ENCODE measurements at regions not wholly inside any gene's neighbourhood (a gene's known extent, or its start where the extent isn't known, plus 50 kb on each side); places are given as distances from the start of the nearest gene placed in this dataset.

DNA sequence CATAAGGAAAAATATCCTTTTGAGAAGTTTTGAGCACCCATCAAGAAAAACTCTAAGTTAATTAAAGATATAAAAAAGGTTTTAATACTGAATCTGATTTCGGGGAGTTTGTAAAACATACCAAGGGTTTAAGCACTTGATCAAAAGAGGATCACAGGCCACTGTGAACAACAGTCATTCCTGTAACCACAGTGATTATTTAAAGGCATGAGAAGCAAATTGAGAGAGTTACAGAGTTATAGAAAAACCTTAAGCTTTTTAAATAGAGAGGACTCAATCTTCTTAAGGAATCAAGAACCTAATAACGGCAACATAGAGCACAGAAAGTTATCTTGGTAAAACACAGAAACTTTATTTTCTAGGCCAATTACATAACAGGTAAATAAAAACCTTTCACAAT is 831.6 kb downstream of the C6orf118 start:
- DNase-seq (ENCODE audit: low read depth in 2 of 2) = no peak

DNA sequence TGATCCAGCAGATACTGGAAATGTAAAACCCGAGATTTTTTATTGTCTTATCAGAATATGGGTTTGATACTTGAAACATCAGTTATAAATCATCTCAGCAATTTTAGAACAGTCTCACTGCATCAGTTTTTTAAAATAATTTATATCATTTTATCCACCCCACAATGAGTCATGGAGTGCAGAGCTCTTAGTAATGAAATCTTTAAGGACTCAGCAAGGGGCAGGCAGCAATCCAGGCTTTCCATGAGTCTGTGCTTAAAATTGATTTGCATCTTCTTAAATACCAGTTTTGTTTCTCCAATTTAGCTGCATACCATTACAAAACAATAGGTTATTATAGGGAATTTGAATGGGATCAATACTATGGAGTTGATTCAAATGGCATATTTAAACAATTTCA is 832.3 kb downstream of the C6orf118 start:
- peak; percentile 25 to 29 for DNase-seq (ENCODE audit: low read depth in 2 of 2)

DNA sequence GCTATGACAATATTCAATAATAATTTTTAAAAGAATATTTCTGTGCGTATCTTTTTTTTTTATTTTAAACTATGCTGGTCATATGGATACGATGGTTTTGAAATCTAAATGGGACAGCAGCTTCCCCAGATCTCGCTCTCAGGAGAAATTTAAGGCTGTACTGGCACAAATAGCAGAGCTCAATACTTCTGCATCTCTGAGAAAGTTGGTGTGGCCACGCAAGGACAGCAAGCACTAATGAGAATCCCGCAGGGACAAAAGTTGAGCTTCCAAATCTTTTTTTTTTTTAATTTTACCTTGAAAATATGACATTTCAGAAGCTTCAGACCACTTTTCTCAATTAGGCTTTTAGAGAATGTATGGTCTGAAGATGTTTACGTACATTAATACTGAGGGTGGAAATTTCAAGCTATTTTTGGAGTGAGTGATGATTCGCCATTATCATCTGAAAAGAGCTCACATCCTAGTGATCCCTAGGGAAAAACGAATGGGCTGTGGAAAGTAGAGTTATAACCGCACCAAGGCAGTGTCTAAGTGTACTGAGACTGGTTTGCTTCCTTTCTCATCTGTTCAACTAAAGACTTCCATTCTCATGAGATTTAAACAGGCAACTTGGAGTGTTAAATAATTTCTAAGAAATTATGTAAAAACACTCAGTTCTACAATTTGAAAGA is 840.0 kb downstream of the C6orf118 start:
- no peak for DNase-seq (ENCODE audit: low read depth in 2 of 2)

DNA sequence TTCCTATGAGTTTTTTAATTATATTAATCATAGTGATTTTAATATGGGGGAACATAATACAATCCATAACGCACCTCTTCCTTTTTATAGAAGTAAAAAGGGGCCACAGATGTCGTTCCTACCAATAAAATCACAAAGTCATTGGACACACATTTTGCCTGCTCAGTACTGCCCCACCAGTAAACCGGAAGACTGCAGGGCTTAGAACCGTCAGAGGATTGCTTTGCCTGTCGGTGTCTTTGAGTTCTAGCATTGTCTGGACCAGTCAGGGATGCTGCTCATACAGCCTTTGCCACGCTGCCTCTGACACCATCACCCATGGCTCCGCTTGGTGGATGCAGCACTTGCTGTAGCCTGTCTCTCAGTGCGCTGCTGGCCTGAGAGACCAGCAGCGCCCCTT is 853.6 kb downstream of the C6orf118 start:
- no peak for DNase-seq (ENCODE audit: low read depth in 2 of 2)

DNA sequence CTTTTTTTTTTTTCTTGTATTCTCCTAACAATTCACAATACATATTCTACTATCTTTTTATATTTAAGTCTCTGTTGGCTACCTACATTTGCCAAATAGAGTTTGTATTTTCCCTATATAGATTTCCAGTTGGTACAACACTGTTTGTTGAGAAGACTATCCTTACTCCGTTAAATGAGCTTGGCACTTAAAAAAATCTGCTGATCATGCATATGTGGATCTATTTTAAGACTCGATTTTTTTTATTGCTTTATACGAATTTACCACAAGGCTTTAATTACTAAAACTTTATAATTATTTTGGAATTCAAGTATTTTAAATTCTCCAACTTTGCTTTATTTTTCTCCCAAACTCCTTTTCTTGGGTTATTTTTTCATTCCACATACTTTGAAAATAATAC is 855.6 kb downstream of the C6orf118 start:
- no peak for DNase-seq (ENCODE audit: low read depth in 2 of 2)

DNA sequence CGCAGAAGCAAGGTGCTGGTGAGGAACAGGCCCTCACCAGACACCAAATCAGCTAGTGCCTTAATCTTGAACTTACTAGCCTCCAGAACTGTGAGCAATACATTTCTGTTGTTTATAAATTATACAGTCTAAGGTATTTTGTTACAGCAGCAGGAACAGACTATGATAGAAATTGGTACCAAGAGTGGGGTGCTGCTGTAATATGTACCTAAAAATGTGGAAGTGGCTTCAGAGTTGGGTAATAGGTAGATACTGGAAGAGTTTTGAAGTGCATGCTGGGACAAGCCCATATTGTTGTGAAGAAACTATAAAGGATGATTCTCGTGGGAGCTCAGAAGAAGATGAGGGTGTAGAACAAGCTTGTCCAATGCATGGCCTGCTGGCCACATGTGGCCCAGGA is 866.8 kb downstream of the C6orf118 start:
- DNase-seq (ENCODE audit: low read depth in 2 of 2) = no peak

DNA sequence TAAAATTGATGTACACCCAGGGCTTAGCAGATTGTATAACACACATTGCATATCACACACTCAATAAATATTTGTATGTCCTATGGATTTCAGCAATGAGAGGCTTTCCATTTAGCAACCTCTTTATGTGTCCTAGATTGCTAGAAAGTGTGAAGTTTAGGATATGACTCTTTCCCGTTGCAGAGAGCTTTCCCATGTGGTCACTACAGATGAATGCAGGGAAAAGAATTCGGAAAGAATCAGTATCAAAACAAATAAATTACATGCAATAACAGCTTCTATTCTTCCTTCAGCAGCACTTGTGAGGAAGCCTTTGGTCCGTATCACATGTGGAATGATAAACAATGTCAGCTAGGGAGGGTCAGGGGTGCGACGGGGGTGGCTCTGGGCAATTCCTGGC is 870.1 kb downstream of the C6orf118 start:
- DNase-seq (ENCODE audit: low read depth in 2 of 2) = no peak

DNA sequence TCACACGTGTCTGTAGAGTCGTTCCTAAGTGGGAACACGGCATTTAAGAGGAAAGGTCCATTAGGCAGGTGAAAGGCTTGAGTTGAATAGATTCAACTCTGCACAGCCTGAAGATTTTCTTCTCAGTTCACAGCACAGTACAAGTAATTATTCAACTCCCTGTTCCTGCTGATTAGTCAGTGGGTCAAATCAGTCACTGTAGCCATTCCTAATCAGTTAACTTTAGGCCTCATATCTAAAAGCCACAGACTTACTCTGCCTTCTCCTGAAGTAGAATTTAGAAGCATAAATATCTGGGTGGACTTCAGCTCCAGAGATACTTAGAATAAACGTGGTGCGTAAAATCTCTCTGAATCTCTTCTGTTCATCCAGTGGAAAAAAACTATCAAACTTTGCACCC is 872.4 kb downstream of the C6orf118 start:
- no peak for DNase-seq (ENCODE audit: low read depth in 2 of 2)

DNA sequence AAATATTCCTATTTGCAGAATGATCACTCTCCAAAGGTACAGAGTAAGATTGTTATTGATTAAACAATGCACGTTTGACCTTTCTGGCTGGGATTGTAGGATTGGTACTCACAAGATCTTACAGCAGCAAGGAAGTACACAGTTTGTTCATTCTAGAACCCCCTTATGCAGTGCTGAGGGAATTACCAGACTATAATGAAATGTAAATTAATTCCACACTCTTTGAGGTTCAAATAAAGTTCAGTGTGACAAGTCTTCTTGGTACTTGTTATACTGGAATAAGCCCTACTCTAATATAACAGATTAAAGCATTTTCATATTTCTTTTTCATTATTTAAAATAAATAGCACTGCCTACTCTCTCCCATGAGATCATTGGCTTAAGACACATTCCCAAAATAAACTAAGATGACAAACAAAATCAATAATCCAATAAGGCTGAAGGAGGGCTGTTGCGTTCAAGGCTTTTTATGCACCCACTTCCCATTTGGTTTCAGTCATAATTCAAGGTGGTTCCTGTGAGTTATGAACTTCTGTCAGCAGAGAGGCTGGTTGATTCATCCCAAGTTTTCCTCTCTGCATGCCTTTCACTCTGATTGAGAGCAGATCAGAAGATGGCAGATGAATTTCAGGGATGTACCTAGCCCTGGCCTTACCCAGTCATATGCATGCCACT is 881.5 kb downstream of the C6orf118 start:
- no peak for DNase-seq (ENCODE audit: low read depth in 2 of 2)

DNA sequence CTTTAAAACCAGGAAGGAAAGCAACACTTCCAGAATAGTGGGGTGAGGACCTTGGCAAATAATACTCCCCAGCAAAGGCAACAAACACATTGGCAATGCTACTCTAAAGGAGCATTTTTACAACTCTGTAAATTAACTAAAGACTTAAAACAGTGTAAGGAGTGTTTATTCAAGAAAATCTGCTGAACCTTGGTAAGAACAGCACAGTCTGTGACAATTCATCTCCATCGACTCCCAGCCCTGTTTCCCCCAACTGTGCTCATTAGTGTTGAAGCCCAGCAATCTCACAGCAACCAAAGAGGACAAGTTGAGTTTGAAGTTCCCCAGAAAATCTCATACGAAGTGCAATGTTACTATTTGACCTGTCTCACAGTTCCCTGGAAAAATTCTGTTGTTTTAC is 884.9 kb downstream of the C6orf118 start:
- DNase-seq (ENCODE audit: low read depth in 2 of 2) = no peak

DNA sequence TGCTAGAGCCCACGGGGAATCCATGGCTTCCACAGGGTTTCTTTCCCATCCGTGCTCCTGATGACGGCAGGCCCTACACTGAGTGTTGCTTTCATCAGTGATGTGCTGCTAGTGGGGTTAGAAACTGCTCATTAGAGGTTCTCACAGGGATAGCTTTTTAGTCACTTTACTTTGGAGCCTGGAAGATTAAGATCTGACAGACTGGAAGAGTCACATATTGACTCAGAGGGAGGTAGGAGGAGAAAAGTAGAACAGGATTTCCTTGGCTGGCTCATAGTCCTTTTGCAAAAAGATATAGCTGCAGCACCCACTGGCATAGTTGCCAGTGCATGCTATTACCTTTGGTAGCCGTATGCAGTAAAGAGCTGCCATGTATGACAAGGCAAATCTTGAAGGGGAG is 890.3 kb downstream of the C6orf118 start:
- DNase-seq (ENCODE audit: low read depth in 2 of 2) = no peak

DNA sequence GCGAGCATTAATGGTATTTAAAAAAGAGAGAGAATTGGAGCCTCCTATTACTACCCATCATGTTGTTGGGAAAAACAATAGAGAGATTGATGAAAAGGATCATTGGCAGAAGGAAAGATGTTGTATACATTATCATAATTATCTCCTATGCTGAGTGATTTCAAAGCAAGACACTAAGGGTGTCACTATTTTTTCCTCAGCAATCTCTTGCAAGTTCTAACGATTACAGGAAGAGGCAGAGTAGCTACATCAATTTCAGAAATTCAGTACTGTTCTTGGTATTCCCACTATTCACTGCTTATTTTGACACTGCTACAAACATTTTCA is 891.2 kb downstream of the C6orf118 start:
- no peak for DNase-seq (ENCODE audit: low read depth in 2 of 2)

DNA sequence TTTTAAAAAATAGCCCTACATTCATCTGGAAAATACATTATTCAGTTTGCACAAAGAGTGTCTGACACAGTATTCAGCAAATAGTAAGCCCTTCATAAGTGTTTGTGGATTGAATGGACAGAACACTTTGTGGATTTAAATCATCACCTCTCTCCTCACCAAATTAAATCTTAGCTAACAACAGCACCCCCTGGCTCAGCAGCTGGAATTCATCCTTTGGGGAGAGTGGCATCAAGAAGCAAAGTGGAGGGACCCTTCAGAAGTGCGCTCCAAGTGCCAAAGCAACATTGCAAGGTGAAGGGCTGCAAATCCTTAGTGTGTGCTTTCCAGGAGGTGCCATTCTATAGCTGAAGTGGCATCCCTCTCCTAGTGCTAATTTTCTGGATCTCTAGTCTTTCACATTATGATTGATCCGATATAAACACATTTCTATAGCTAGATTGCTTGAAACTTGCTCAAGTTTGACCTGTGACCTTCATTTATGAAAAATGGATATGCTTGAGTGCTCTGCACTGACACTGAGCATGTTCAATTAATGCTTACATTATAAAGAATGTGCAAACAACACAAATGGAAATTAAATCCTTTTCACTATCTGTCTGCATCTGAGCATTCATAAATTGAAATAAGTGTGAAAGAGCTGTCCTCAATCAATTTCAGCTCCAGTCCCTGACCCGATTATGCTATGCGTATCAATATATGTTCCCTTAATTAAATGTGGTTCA is 891.7 kb downstream of the C6orf118 start:
- DNase-seq (ENCODE audit: low read depth in 2 of 2) = no peak

DNA sequence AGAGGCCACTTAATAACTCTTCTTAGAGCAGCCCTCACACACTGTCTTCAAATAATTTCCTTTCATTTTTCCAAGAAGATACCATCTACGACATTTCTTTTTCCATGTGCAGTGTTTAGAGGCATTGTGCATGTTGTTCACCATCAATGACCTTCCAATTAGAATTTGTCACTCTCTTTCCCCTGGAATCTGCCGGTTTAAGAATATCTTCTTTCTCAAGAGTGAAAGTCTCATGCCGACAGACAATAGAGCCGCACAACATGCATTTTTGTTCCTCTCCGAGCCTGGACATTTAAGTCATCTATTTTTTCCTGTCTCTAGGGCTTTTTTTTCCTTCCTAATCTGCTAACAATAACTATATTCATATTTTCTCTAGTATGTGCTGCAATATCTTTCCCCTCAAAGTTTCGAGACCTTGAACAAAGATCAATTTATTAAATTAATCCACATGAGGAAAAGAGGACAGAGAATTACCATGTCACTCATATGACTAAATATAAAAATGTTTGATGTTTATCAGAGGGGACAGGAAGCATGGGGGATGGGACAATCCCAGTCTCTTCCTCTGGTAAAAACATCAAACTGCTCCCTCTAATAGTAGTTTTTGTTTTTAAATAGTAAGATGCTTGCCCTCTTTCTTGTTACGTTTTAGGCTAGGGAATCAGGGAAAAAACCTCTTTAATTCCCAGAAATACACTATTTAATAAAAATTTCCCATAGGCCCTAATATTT is 893.4 kb downstream of the C6orf118 start:
- no peak for DNase-seq (ENCODE audit: low read depth in 2 of 2)

DNA sequence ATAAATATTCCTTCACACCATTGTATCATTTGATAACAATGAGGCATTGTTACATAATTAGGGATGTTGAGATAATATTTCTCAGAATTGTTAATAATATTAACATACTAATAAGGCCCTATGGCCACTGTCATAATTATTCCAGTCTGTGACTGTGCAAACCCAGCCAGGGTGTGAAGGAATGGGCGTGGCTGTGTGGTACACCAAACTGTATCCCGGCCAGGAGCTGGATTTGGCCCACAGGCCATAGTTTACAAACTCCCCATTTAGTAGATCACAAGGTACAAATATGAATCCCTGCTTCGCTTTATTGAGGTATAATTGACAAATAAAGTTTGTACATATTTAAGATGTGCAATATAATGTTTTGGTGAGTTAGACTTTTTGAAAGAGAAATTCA is 894.7 kb downstream of the C6orf118 start:
- DNase-seq (ENCODE audit: low read depth in 2 of 2) = no peak

DNA sequence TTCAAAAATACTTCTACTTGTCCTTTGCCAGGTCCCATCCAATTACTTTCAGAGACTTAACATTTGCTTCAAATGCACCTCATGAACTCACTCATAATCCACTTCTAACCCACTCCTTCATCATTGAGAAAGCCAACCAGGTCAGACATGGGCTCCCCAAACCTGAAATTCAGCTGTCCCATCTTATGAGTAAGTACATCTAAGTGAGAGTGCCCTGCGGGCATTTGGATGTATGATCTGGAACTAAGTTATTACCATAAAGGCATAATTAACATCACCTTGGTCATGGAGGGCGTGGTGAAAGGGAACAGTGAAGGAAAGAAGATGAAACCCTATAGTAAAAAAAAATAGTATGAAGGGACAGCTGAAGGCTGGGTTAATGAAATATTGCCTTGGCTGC is 896.8 kb downstream of the C6orf118 start:
- no peak for DNase-seq (ENCODE audit: low read depth in 2 of 2)

DNA sequence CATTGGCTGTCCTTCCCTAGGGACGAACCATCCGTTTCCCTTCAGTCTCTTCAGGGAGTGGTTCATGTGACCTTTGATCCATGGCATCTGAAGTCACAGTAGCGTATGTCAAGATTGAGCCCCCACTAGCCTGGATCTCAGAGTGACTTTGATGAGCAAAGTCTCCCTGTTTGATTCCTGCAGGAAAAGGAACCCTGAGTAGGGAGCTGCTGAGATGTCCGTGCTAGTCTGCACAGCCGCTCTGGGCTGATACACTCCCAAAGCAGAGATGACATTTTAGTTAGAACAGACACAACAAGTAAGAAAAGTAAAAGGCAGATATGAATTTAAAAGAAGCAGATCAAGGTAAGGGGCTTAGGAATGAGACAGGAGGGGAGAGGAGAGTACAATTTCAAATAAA is 899.4 kb downstream of the C6orf118 start:
- no peak for DNase-seq (ENCODE audit: low read depth in 2 of 2)

DNA sequence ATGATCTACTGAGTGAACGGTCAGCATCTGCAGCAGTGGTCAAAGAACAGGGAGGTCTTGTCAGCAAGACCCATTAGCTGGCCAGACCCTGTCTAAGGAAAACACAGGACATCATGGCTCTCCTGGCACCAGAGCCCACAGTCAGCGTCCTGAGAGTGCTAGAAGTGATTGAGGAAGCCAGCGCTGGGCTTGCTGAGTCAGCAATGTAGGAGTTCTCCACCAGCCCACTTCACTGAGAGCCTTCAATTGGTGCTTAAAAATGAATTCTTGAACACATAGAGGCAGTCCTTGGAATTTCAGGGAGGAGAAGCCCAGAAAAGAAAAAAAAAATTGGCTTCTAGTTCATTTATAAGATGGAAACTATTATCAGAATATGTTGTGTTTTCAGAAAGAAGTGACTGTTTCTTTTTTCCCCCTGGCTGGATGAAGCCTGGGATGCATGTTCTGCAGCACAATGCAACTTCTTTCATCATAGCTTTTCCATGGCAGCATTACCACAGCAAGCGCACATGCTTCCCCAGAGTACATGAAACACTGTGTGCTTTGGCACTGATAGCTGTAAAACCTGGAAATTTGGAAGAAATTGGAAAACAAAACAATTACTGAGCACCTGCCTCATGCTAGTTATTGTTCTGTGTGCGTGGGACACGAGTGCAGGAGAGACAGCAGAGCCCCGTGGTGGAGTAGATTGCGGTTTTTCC is 899.9 kb downstream of the C6orf118 start:
- no peak for DNase-seq (ENCODE audit: low read depth in 2 of 2)

DNA sequence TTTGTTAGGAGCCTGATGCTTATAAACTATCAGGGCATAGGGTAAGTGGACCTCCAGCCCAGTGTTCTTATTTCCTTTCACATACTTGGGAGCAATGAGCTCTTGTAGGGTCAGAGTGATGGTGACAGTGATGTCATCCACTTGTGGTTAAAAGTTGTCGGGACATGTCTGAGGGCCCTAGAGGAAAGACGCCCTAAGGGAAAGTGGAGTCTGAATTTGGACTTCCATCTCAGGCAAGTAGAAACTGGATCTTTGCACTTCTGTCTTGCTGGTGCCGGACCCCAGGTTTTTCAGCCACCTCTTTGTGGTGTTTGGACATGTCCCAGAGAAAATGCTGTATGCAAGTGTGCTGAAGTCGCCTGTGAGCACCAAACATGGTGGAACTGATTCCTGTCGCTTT is 900.5 kb downstream of the C6orf118 start:
- DNase-seq (ENCODE audit: low read depth in 2 of 2) = no peak

DNA sequence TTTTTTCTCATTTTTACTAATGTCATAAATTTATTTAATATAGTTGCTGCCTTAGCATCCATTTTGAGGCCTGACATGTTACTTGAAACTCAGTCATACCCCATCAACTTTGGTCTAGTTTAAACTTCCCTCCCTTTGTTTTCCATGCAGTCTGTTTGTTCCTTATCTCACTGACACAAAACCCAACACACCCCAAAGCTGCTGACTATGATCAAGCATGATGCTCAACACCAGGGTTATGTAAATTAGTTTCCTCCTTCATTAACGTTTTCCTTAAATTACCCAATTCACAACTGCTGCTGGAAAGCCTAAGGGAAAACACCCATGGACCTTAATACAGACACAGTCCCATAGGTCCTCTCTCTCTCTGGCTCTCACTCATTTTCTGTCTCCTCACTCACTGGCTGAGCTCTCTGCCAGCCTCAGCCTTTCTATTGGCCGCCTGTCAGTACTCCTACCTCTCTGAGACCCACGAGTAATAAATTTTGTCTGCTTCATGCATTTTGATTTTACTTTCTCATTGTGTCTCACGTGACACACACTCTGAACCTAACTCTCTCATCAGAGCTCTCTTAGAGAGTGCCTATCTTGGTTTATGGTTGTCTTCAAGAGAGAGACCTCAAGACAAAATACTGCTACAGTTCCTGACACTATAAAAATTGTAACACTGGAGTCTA is 904.5 kb downstream of the C6orf118 start:
- DNase-seq (ENCODE audit: low read depth in 2 of 2) = no peak

DNA sequence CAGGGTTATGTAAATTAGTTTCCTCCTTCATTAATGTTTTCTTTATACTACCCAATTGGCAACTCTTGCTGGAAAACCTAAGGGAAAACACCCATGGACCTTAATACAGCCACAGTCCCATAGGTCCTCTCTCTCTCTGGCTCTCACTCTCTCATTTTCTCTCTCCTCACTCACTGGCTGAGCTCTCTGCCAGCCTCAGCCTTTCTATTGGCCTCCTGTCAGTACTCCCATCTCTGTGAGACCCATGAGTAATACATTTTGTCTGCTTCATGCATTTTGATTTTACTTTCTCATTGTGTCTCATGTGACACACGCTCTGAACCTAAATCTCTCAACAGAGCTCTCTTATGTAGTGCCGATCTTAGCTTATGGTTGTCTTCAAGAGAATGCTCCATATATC is 907.5 kb downstream of the C6orf118 start:
- DNase-seq (ENCODE audit: low read depth in 2 of 2) = no peak
